HL-60 (cell line): ENCODE measurements at regions not wholly inside any gene's neighbourhood (a gene's known extent, or its start where the extent isn't known, plus 50 kb on each side); places are given as distances from the start of the nearest gene placed in this dataset.
"Not testable (repeated sequence)": the region's sequence is repeated elsewhere in the genome, so short reads cannot be mapped to it uniquely, and the experiment has no call there.

ENCODE experiments used
- GABPA ChIP-seq: IDR thresholded peaks from 2 replicates; pipeline ENCODE4 v1.6.1; 2012; ENCODE audit warnings: low read depth
- POLR2AphosphoS5 ChIP-seq: IDR thresholded peaks from 2 replicates; pipeline ENCODE4 v1.6.1; 2012; ENCODE audit warnings: low read depth
- SPI1 ChIP-seq: IDR thresholded peaks from 2 replicates; pipeline ENCODE4 v1.6.1; 2012; ENCODE audit warnings: low read depth, mild to moderate bottlenecking, borderline replicate concordance
- TF ChIP-seq, protein P1 (sequence below): IDR thresholded peaks from one replicate; pipeline ENCODE4 v1.5.1; 2011; ENCODE audit warnings: low read length, control low read depth, inconsistent platforms; ENCODE audit not compliant: insufficient read depth
- TF ChIP-seq, protein P2 (sequence below): IDR thresholded peaks from 2 replicates; pipeline ENCODE4 v1.6.1; 2012; ENCODE audit warnings: low read depth; ENCODE audit not compliant: insufficient replicate concordance

- not testable (repeated sequence) for TF ChIP-seq POLR2AphosphoS5, SPI1, GABPA
- TF ChIP-seq, protein P1, sequence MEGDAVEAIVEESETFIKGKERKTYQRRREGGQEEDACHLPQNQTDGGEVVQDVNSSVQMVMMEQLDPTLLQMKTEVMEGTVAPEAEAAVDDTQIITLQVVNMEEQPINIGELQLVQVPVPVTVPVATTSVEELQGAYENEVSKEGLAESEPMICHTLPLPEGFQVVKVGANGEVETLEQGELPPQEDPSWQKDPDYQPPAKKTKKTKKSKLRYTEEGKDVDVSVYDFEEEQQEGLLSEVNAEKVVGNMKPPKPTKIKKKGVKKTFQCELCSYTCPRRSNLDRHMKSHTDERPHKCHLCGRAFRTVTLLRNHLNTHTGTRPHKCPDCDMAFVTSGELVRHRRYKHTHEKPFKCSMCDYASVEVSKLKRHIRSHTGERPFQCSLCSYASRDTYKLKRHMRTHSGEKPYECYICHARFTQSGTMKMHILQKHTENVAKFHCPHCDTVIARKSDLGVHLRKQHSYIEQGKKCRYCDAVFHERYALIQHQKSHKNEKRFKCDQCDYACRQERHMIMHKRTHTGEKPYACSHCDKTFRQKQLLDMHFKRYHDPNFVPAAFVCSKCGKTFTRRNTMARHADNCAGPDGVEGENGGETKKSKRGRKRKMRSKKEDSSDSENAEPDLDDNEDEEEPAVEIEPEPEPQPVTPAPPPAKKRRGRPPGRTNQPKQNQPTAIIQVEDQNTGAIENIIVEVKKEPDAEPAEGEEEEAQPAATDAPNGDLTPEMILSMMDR = not testable (repeated sequence)
- TF ChIP-seq, protein P2, sequence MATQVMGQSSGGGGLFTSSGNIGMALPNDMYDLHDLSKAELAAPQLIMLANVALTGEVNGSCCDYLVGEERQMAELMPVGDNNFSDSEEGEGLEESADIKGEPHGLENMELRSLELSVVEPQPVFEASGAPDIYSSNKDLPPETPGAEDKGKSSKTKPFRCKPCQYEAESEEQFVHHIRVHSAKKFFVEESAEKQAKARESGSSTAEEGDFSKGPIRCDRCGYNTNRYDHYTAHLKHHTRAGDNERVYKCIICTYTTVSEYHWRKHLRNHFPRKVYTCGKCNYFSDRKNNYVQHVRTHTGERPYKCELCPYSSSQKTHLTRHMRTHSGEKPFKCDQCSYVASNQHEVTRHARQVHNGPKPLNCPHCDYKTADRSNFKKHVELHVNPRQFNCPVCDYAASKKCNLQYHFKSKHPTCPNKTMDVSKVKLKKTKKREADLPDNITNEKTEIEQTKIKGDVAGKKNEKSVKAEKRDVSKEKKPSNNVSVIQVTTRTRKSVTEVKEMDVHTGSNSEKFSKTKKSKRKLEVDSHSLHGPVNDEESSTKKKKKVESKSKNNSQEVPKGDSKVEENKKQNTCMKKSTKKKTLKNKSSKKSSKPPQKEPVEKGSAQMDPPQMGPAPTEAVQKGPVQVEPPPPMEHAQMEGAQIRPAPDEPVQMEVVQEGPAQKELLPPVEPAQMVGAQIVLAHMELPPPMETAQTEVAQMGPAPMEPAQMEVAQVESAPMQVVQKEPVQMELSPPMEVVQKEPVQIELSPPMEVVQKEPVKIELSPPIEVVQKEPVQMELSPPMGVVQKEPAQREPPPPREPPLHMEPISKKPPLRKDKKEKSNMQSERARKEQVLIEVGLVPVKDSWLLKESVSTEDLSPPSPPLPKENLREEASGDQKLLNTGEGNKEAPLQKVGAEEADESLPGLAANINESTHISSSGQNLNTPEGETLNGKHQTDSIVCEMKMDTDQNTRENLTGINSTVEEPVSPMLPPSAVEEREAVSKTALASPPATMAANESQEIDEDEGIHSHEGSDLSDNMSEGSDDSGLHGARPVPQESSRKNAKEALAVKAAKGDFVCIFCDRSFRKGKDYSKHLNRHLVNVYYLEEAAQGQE = not testable (repeated sequence)
These were observed 170.6 kb downstream of the NPIPB11 start for GRCh38 chr16:29235836-29236370.
